Activated CD4-positive, alpha-beta T cell treated with anti-CD3 and anti-CD28 coated beads for 1 hour (primary cell): ENCODE measurements at regions not wholly inside any gene's neighbourhood (a gene's known extent, or its start where the extent isn't known, plus 50 kb on each side); places are given as distances from the start of the nearest gene placed in this dataset.

Source experiments
- DNase-seq: peaks from one replicate; pipeline ENCODE4 v3.0.0-alpha.2; 2020

DNA sequence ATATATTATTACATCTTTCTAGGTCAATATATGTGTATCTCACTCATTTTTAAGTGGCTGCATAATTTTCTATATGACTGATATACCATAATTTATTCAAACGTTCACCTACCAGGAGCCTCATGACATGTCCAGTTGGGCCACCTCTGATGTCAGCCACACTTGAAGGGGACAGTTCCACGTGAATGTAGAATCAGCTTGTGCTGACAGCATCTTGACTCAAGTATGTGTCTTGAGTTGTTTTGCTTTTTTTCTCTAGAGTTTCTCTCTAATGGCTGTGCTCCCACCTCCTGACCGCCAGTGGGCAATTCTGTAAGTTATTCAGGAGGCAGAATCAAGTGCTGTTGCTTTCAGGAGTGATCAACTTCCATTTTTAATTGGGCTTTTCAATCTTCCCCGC lies 237.9 kb downstream of the NFKBIZ start:
- no peak for DNase-seq

- no peak for DNase-seq
Observed at GRCh38 chr3:102089239-102089638, 239.9 kb downstream of the NFKBIZ start.

- DNase-seq = no peak
Observed at GRCh38 chr3:102089904-102090720, 240.8 kb downstream of the NFKBIZ start.

- no peak for DNase-seq
Observed at GRCh38 chr3:102090721-102091045, 241.4 kb downstream of the NFKBIZ start.

DNA sequence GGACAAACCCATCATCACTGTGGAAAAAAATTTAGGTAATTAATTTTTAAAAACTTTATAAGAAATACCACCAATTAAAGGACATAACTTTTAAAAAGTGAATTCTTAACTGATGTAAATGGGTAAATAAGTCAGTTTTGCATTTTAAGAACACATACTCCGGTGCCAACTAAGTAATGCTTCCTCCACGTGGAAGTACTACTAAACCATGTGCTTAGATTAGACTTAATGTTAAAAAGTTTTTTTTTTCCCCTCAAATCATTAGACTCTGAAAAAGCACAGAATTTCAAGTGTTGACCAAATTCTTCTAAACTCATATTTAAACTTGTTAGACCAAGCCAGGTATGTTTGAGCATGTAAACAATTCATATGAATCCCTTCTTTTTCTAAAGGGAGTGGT lies 242.0 kb downstream of the NFKBIZ start:
- DNase-seq = no peak

GRCh38 chr3:102092617-102093466 lies 243.5 kb downstream of the NFKBIZ start:
- no peak for DNase-seq

- no peak for DNase-seq
Observed at GRCh38 chr3:102094506-102094905, 245.2 kb downstream of the NFKBIZ start.

GRCh38 chr3:102095383-102095782 lies 246.1 kb downstream of the NFKBIZ start:
- DNase-seq = no peak

DNA sequence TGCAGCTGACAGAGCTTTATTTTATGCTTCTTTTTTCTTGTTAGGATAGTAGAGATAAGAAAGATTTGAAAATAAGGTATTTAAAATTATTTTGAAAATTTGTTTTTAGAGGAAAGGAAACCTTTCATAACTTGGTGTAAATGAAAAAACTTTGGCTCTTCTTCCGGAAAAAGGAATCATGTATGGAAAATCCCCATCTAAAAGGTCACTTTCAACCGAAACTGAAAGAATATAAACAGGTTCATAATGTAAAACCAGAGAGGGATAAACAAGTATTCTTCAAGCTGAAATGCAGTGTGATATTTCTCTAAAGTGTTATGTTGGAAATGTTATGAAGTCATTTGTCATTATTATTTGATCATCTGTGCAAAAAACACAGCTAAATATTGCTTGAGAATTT lies 246.8 kb downstream of the NFKBIZ start:
- no peak for DNase-seq

DNA sequence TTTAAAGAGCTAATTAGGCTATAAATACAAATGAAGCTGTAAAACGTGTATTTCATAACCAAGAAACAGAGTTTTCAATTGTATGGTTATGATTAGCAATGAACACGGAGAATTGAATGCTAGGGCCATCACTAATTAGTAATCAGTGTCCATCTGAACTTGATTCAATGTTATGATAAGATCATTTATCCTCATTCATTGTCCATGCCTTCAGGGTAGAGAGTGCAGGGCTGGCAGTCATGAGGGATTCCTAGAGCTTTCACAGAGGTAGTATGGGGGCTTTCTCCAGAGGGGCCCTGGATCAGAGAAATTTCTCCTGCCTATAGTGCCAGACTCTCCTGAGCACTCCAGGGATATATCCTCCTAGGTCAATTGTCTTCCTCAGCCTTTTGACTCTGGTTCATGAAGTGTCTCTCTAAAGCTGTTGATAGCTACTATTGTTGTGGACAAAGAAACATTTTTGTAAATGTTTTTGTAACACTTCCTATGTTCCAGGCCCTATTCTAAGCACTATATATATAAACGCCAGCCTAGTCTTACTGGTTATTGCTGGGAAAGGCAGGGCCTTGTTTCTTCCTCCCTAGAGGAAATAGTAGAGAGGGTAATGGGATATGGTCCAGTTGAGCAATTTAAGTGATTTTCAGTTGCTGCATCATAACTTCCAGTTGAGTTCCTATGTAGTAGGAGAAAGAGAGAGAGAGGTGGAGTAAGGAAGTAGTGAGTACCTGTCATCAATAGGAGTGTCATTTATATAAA lies 249.0 kb downstream of the NFKBIZ start:
- no peak for DNase-seq

DNA sequence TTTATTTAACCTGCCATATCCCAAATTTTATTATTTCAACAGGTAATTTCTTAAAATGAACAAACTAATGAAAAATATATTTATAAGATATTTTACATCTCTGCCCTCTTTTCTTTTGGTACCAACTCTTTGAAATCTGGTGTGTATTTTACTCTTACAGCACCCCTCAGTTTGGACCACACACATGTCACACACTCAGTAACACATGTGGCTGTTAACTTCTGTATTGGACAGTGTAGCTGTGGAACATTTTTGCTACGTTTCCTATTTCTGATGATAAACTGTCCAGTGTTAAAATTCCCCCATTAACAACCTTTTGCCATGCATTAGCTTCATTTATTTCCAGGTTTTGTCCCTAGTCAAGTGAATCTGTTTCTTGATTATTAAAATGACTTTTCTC lies 250.6 kb downstream of the NFKBIZ start:
- no peak for DNase-seq

DNA sequence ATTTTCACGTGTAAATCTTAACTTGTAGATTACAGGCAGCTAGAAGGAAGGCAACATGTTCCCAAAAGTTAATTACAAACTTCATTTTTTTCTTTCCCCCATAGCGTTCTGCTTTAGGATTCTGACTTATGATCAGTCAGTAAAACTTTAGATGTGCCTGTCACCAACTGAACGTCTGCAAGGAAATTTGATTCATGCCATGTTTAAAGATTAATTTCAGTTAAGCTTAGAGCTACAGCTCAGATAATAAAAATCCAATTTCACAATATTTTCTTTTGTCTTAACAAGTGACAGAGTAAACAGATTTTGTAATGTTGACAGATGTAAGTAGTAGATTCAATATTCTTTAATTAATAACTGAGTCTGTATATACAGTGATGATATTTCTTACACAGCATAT lies 253.1 kb downstream of the NFKBIZ start:
- no peak for DNase-seq

DNA sequence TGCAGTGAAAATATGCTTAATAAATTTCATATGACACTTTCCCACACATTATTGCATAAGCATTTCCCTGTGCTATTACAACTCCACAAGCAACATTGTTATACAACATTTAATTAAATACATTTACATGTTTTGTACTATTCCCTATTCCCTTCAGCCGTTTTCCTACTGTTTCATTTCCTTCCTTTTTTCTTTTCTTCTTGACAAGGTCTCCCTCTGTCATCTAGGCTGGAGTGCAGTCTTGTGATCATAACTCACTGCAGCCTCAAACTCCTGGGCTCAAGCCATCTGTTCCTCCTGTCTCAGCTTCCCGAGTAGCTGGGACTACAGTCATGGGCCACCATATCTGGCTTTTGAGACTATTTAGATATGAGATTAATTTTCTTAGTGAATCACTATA lies 254.7 kb downstream of the NFKBIZ start:
- DNase-seq = no peak

GRCh38 chr3:102105193-102105592 lies 255.9 kb downstream of the NFKBIZ start:
- DNase-seq = no peak

DNA sequence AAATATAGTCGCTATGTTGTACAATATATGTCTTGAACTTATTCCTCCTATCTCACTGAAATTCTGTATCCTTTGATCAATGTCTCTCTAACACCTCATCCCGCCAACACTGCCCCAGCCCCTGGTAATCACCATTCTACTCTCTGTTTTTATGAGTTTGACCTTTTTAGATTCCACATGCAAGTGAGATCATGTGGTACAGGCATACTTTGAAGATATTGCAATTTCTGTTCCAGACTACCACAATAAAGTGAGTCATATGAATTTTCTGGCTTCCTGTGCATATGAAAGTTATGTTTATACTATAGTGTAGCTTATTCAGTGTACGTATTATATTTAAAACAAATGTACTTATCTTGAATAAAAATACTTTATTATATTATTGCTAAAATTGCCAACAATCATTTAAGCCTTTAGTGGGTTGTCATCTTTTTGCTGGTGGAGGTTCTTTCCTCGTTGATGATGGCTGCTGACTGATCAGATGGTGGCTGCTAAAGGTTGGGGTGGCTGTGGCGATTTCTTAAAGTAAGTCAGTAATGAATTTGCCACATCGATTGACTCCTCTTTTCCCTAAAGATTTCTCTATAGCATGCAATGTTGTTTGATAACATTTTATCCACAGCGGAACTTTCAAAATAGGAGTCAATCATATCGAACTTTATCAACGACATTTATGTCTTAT lies 257.2 kb downstream of the NFKBIZ start:
- DNase-seq = no peak

DNA sequence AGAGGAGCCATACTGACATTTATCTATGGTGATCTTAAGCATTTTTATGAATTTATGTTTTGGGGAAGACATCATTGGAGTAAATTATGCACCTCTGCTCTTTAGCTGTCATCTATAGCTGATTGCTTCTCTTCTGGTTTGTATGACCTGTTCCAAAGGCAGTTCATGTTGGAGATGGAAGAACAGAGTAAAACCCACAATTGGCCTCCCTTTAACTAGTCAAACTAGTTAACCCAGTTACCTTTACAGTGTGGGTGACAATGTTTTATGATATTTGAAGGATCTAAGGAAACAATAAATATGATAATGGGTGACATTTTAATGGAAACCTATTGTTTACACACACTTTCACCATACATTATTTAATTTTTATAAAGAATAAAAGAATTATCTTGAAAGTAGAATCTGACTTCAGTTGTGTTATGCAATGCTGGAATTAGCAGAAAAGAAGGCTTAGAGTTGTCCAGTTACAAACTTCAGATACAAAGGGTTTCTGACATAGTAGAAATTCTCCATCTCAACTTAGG lies 263.5 kb downstream of the NFKBIZ start:
- DNase-seq = no peak

DNA sequence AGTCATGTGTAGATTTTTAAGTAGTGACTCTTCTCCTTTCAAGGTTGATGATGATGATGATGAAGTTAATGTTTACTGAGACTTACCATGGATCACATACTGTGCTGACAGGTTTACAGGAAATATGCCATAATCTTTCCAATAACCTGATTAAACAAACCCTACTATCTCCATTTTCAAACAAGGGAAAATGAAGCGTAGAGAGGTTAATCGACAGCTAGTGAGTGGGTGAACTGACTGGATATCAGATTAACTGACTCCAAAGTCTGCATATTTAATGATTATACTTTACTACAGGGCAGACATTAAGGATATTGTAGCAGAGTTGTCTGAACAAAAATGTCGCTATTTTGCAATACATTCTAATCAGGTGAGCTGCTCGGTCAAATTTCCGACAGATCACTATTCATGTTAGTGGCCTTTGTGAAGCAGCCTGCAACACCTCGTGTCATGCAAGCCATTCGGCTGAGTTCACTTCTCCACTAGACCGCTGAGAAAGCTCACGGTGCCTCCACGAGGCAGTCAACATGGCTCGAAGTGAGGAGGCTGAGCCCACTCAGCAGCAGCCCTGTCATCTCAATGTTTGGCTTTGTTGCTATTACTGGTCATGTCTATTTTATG lies 264.2 kb downstream of the NFKBIZ start:
- no peak for DNase-seq

- peak; percentile 20 for DNase-seq
Observed at GRCh38 chr3:102114264-102114979, 265.1 kb downstream of the NFKBIZ start.

GRCh38 chr3:102122527-102122926 lies 273.2 kb downstream of the NFKBIZ start:
- no peak for DNase-seq

GRCh38 chr3:102123590-102124190 lies 274.4 kb downstream of the NFKBIZ start:
- no peak for DNase-seq

GRCh38 chr3:102124282-102124681 lies 275.0 kb downstream of the NFKBIZ start:
- DNase-seq = no peak
